AG04450 (cell line): ENCODE measurements at regions not wholly inside any gene's neighbourhood (a gene's known extent, or its start where the extent isn't known, plus 50 kb on each side); places are given as distances from the start of the nearest gene placed in this dataset.

Experiments
- CTCF ChIA-PET: fragments of 300-600, 350-600 bp; formaldehyde crosslinking; extraction: SDS; loops from one replicate; lab custom pipeline; 2022; ENCODE audit warnings: antibody characterized with exemption, inconsistent platforms; lab: Charles Lee
- POLR2A ChIA-PET: fragments of 350-600 bp; formaldehyde crosslinking; extraction: SDS; loops from one replicate; lab custom pipeline; 2021; ENCODE audit warnings: antibody characterized with exemption, inconsistent platforms; lab: Yijun Ruan, JAX
- DNase-seq: peaks from one replicate; pipeline ENCODE4 v3.0.0-alpha.2; 2011; ENCODE audit warnings: low read depth, low spot score
- H3K27ac ChIP-seq: one replicate; pipeline ENCODE4 v1.5.1; 2012; ENCODE audit warnings: low read depth, low read length, control low read depth
- H3K27me3 ChIP-seq: one replicate; pipeline ENCODE4 v1.6.0; 2012; ENCODE audit warnings: low read length; ENCODE audit not compliant: control insufficient read depth, insufficient read depth
- H3K4me3 ChIP-seq: 2 replicates; pipeline ENCODE4 v1.5.1; 2011; ENCODE audit warnings: mild to moderate bottlenecking, low read depth, low read length, control low read depth
- H3K9me3 ChIP-seq: 2 replicates; pipeline ENCODE4 v1.5.1; 2012; ENCODE audit warnings: low read length; ENCODE audit not compliant: control insufficient read depth, insufficient read depth
- CTCF ChIP-seq: IDR thresholded peaks from 2 replicates; pipeline ENCODE4 v1.5.1; 2011; ENCODE audit warnings: low read depth, low read length, control low read depth, inconsistent platforms

DNA sequence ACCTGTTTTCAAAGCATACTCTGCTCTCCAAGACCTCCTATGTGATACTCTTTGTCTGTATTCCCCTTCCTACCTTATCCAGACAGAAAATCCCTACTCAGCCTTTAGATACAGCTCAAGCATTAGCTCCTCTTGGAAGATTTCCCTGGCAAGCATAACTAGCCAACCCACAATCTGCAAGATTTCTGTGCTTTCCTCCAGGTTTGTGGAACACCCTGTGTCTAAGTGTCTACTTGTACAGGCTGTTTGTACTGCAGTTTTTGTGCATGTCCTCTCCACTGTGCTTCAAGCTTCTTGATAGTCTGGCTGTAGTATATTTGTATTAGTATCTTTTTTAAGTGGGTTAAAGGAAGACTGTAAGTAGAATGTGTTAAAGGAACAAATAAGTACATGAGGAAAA is 203.7 kb downstream of the RFC3 start:
- Histone ChIP-seq H3K9me3 (peaks cover 2% of the 10 kb centered on the region; the same call in 1 of the 2 replicates), H3K27ac (no peak overlapping the region), H3K4me3 (no peak overlapping the region), H3K27me3 (no peaks in the 10 kb centered on the region)
- TF ChIP-seq CTCF: no peak
- POLR2A ChIA-PET: no interaction called here
- no peak for DNase-seq
- CTCF ChIA-PET: no interaction called here

GRCh38 chr13:34025746-34026145 is 207.8 kb downstream of the RFC3 start:
- no peak for DNase-seq
- Histone ChIP-seq H3K27me3 (no peaks in the 10 kb centered on the region), H3K9me3 (peaks cover 2% of the 10 kb centered on the region; the same call in 1 of the 2 replicates), H3K27ac (no peak overlapping the region), H3K4me3 (no peak overlapping the region)
- TF ChIP-seq CTCF: no peak
- POLR2A ChIA-PET: no interaction called here
- CTCF ChIA-PET: no interaction called here

GRCh38 chr13:34026308-34026707 is 208.4 kb downstream of the RFC3 start:
- ChIA-PET CTCF (no interaction called here), POLR2A (no interaction called here)
- Histone ChIP-seq H3K27ac (no peak overlapping the region), H3K9me3 (peaks cover 2% of the 10 kb centered on the region; the same call in 1 of the 2 replicates), H3K4me3 (no peak overlapping the region), H3K27me3 (no peaks in the 10 kb centered on the region)
- TF ChIP-seq CTCF: no peak
- DNase-seq: no peak

- no peak for TF ChIP-seq CTCF
- H3K27ac ChIP-seq: no peak overlapping the region
- peaks cover 2% of the 10 kb centered on the region; the same call in 1 of the 2 replicates for H3K9me3 ChIP-seq
- POLR2A ChIA-PET: no interaction called here
- H3K4me3 ChIP-seq: no peak overlapping the region
- DNase-seq: no peak
- CTCF ChIA-PET: interaction anchor here (1.0 kb wide), 1 partner anchor 48 kb away, joined by 6 read pairs; no protein-coding TSS in a partner anchor
- no peaks in the 10 kb centered on the region for H3K27me3 ChIP-seq
These were observed 210.8 kb downstream of the RFC3 start for GRCh38 chr13:34028496-34029442.

GRCh38 chr13:34030782-34031181 is 212.8 kb downstream of the RFC3 start:
- H3K9me3 ChIP-seq: peaks cover 2% of the 10 kb centered on the region; the same call in 1 of the 2 replicates
- CTCF ChIA-PET: no interaction called here
- TF ChIP-seq CTCF: no peak
- no peak for DNase-seq
- POLR2A ChIA-PET: no interaction called here
- no peak overlapping the region for H3K27ac ChIP-seq
- H3K27me3 ChIP-seq: no peaks in the 10 kb centered on the region
- no peak overlapping the region for H3K4me3 ChIP-seq
